IPS-15b (cell line): ENCODE measurements at regions not wholly inside any gene's neighbourhood (a gene's known extent, or its start where the extent isn't known, plus 50 kb on each side); places are given as distances from the start of the nearest gene placed in this dataset.

Experiments
- H3K27me3 ChIP-seq: one replicate; pipeline ENCODE4 v1.6.1; 2013; ENCODE audit warnings: low read length; ENCODE audit not compliant: control insufficient read depth, insufficient read depth
- H3K36me3 ChIP-seq: one replicate; pipeline ENCODE4 v1.6.1; 2013; ENCODE audit warnings: low read length; ENCODE audit not compliant: control insufficient read depth, insufficient read depth
- H3K4me1 ChIP-seq: one replicate; pipeline ENCODE4 v1.6.1; 2013; ENCODE audit warnings: mild to moderate bottlenecking, low read length; ENCODE audit not compliant: control insufficient read depth, insufficient read depth
- H3K4me3 ChIP-seq: one replicate; pipeline ENCODE4 v1.5.1; 2013; ENCODE audit warnings: low read depth, low read length
- H3K9ac ChIP-seq: one replicate; pipeline ENCODE4 v1.6.1; 2013; ENCODE audit warnings: low read depth, mild to moderate bottlenecking, low read length
- H3K9me3 ChIP-seq: one replicate; pipeline ENCODE4 v1.6.1; 2013; ENCODE audit warnings: mild to moderate bottlenecking, low read length; ENCODE audit not compliant: control insufficient read depth, insufficient read depth

- no peak overlapping the region for H3K9ac ChIP-seq
- H3K27me3 ChIP-seq = no peaks in the 10 kb centered on the region
- H3K36me3 ChIP-seq = no peaks in the 10 kb centered on the region
- H3K4me3 ChIP-seq = no peak overlapping the region
- no peaks in the 10 kb centered on the region for H3K9me3 ChIP-seq
- no peaks in the 10 kb centered on the region for H3K4me1 ChIP-seq
Observed at GRCh38 chr5:90182726-90183125, 226.8 kb downstream of the CETN3 start.

DNA sequence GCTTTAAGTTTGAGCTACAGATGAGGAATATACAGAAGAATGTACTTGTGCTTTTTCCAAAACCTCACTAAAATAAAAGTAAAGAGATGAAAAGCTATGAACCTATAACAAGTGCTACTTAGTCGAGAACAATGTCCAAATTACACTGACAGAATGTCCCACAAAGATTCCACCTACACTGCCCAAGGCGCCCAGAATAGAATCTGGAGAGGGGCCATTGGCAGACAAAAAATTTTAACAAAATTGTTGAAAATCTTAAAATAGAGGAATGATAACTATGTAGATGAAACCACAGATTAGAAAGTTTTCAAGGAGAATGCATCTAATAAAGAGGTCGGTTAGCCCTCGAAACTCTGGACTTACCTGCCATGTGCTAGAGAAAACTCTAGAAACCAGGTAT is 235.3 kb downstream of the CETN3 start:
- Histone ChIP-seq H3K4me1 (no peaks in the 10 kb centered on the region), H3K9ac (no peak overlapping the region), H3K36me3 (no peaks in the 10 kb centered on the region), H3K9me3 (no peaks in the 10 kb centered on the region), H3K27me3 (no peaks in the 10 kb centered on the region), H3K4me3 (no peak overlapping the region)

DNA sequence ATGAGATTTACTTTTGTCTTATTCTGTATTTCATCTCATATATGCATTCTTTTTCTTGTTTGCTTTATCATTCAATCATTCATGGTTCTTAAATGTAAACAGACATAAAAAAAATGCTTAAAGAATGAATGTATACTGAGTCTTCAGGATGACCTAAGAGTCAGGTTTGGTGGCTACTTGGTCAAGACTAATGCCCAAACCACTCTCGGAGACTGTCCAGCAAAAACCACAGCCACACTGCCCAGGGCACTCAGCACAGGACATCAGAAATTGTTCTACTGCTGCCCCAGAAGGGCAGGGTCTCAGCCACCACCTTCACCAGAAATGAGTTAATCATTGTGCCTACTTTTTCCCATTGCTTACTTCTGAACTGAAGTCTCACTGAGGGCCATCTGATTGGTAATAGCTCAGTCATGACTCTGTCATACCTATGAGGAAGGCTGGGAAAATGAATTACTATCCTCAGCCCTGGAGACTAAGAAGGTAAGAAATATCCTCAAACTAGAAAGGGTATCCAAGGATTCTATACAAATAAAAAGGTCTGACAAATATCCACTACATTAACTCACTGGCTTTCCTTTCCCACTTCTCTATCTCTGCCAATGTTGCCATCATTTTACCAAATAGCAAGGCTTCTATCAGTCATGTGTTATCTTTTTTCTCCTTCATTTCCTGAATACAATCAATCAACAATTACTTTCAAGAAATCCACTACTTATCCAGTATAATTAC is 236.1 kb downstream of the CETN3 start:
- Histone ChIP-seq H3K36me3 (no peaks in the 10 kb centered on the region), H3K9me3 (no peaks in the 10 kb centered on the region), H3K9ac (no peak overlapping the region), H3K27me3 (no peaks in the 10 kb centered on the region), H3K4me1 (no peaks in the 10 kb centered on the region), H3K4me3 (no peak overlapping the region)

DNA sequence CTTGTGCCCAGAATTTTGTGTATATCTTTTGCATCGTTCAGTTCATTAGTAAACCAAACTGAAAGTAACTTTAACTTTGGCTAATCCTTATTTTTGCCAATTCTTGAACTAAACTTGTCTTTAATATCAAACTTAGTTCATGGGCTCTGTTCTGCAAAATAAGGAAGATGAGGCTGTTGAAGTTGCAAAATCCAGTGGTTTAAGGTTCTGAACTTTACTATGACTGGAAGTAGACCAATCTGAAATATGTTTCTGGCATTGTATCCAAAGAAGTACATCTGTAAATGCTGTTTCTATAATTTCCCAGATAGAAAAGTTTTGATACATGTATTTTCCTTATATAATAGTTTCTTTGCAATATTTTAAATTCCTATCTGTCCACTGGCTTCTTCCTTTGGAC is 238.1 kb downstream of the CETN3 start:
- Histone ChIP-seq H3K9ac (no peak overlapping the region), H3K27me3 (no peaks in the 10 kb centered on the region), H3K4me1 (no peaks in the 10 kb centered on the region), H3K4me3 (no peak overlapping the region), H3K9me3 (no peaks in the 10 kb centered on the region), H3K36me3 (no peaks in the 10 kb centered on the region)

- no peaks in the 10 kb centered on the region for H3K4me1 ChIP-seq
- no peaks in the 10 kb centered on the region for H3K9me3 ChIP-seq
- no peaks in the 10 kb centered on the region for H3K27me3 ChIP-seq
- no peak overlapping the region for H3K9ac ChIP-seq
- H3K36me3 ChIP-seq = no peaks in the 10 kb centered on the region
- no peak overlapping the region for H3K4me3 ChIP-seq
Observed at GRCh38 chr5:90170261-90170660, 239.3 kb downstream of the CETN3 start.

- no peaks in the 10 kb centered on the region for H3K9me3 ChIP-seq
Observed at GRCh38 chr5:90169078-90169477, 240.5 kb downstream of the CETN3 start.

GRCh38 chr5:90168399-90168798 is 241.2 kb downstream of the CETN3 start:
- Histone ChIP-seq H3K36me3 (no peaks in the 10 kb centered on the region), H3K27me3 (no peaks in the 10 kb centered on the region), H3K4me3 (no peak overlapping the region), H3K9ac (no peak overlapping the region), H3K9me3 (no peaks in the 10 kb centered on the region), H3K4me1 (no peaks in the 10 kb centered on the region)

More at GRCh38 chr5:90169078-90169477, 240.5 kb downstream of the CETN3 start:
- no peaks in the 10 kb centered on the region for H3K4me1 ChIP-seq
- no peaks in the 10 kb centered on the region for H3K27me3 ChIP-seq
- no peak overlapping the region for H3K4me3 ChIP-seq
- no peak overlapping the region for H3K9ac ChIP-seq
- H3K36me3 ChIP-seq = no peaks in the 10 kb centered on the region

GRCh38 chr5:90166816-90167215 is 242.7 kb downstream of the CETN3 start:
- H3K4me1 ChIP-seq = peaks cover 3% of the 10 kb centered on the region
- H3K4me3 ChIP-seq = no peak overlapping the region
- H3K36me3 ChIP-seq = no peaks in the 10 kb centered on the region
- H3K27me3 ChIP-seq = no peaks in the 10 kb centered on the region
- H3K9ac ChIP-seq = no peak overlapping the region
- no peaks in the 10 kb centered on the region for H3K9me3 ChIP-seq

DNA sequence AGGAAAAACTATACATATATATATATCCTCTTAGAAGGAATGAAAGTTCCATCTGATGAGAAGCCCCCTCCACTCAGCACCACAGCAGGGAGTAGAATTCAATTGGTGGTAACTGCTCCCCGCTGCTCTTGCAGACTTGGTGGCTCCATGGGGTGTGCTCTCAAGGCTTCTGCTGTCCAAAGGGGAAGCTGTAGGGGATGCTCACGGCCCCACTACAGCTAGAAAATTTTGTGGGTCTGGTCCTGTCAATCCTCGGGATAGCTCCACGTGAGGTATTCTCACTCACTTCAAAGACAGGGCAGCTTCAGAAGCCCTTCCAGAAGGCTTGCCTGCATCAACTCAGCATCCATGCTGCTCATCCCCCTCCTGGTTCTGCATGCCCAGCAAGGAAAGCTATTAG is 247.2 kb downstream of the CETN3 start:
- H3K4me1 ChIP-seq = peaks cover 3% of the 10 kb centered on the region
- H3K4me3 ChIP-seq = no peak overlapping the region
- H3K27me3 ChIP-seq = no peaks in the 10 kb centered on the region
- H3K36me3 ChIP-seq = no peaks in the 10 kb centered on the region
- H3K9ac ChIP-seq = no peak overlapping the region
- no peaks in the 10 kb centered on the region for H3K9me3 ChIP-seq

- no peaks in the 10 kb centered on the region for H3K36me3 ChIP-seq
Observed at GRCh38 chr5:90161414-90161813, 248.1 kb downstream of the CETN3 start.

DNA sequence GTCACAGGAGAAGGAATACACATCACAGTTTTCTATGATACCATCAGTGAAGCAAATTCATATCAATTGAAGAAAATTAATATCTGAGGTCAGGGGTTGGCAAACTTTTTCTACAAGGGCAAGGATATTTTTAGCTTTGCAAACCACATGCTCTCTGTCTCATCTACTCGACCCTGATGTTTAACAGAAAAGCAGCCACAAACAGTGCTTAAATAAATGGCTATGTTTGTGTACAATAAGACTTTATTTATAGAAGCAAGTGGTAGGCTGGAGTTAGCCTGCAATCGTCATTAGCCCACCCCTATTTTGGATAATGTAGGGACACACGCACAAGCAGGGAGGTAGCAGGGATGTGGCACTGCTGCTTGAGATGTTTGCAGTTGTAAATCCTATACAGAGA is 251.4 kb downstream of the CETN3 start:
- H3K27me3 ChIP-seq = no peaks in the 10 kb centered on the region

More at GRCh38 chr5:90161414-90161813, 248.1 kb downstream of the CETN3 start:
- no peaks in the 10 kb centered on the region for H3K27me3 ChIP-seq
- H3K4me3 ChIP-seq = no peak overlapping the region
- H3K9me3 ChIP-seq = no peaks in the 10 kb centered on the region
- H3K9ac ChIP-seq = no peak overlapping the region
- peaks cover 3% of the 10 kb centered on the region for H3K4me1 ChIP-seq

DNA sequence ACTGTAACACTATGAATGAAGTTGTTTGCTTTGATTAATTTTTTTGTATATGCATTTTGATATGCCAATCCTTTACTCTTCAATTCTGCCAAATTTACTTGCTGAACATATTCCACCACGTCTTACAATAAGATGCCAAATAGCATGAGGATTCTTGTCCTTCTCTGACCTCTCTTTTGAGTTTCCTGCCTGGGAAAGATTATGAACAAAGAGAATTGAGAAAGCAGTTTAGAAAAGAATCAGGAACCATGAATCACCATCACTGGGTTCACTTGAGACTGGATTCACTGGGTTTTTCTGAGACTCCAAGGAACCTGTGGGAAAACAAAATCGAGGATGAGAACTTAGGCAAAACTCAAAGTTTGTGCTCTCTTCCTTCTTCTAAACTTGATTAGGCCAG is 256.5 kb downstream of the CETN3 start:
- no peak overlapping the region for H3K9ac ChIP-seq
- H3K4me1 ChIP-seq = no peaks in the 10 kb centered on the region
- H3K9me3 ChIP-seq = no peaks in the 10 kb centered on the region
- H3K27me3 ChIP-seq = no peaks in the 10 kb centered on the region
- H3K36me3 ChIP-seq = no peaks in the 10 kb centered on the region
- H3K4me3 ChIP-seq = no peak overlapping the region

More for the DNA sequence above, 251.4 kb downstream of the CETN3 start:
- no peak overlapping the region for H3K9ac ChIP-seq
- H3K9me3 ChIP-seq = no peaks in the 10 kb centered on the region
- H3K4me3 ChIP-seq = no peak overlapping the region
- H3K36me3 ChIP-seq = no peaks in the 10 kb centered on the region
- peaks cover 3% of the 10 kb centered on the region for H3K4me1 ChIP-seq
